ENCODE measurements at regions not wholly inside any gene's neighbourhood (a gene's known extent, or its start where the extent isn't known, plus 50 kb on each side); places are given as distances from the start of the nearest gene placed in this dataset.

DNA sequence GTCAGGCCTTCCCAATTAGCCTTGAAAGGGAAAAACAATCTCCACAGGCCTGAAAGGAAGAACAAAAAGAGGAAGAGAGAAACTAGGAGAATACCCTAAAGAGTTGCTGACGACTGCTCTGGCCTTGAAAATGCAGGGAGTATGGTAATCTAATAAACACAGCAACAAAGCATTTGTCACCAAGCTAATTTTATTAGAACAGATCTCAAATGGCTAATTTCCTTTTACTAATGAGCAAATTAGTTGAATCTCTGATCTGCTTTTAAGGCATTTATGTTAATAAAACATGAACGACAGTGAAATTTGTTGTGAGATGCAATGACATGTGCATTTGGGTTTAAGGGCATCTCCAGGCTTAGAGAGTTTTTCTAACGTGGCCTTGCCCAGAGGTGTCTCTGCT lies 212.2 kb downstream of the BUD13 start:
- TF ChIP-seq, protein P1, sequence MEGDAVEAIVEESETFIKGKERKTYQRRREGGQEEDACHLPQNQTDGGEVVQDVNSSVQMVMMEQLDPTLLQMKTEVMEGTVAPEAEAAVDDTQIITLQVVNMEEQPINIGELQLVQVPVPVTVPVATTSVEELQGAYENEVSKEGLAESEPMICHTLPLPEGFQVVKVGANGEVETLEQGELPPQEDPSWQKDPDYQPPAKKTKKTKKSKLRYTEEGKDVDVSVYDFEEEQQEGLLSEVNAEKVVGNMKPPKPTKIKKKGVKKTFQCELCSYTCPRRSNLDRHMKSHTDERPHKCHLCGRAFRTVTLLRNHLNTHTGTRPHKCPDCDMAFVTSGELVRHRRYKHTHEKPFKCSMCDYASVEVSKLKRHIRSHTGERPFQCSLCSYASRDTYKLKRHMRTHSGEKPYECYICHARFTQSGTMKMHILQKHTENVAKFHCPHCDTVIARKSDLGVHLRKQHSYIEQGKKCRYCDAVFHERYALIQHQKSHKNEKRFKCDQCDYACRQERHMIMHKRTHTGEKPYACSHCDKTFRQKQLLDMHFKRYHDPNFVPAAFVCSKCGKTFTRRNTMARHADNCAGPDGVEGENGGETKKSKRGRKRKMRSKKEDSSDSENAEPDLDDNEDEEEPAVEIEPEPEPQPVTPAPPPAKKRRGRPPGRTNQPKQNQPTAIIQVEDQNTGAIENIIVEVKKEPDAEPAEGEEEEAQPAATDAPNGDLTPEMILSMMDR (IDR thresholded peaks at IDR 0.05): no peak
- TF ChIP-seq EP300 (IDR thresholded peaks at IDR 0.05) (no peak), POLR2A (IDR thresholded peaks at IDR 0.05) (no peak)
